GM21423 (cell line): ENCODE measurements at regions not wholly inside any gene's neighbourhood (a gene's known extent, or its start where the extent isn't known, plus 50 kb on each side); places are given as distances from the start of the nearest gene placed in this dataset.
"Not testable (repeated sequence)": the region's sequence is repeated elsewhere in the genome, so short reads cannot be mapped to it uniquely, and the experiment has no call there.

Experiments
- ATAC-seq: cut with Tn5 transposase; IDR thresholded peaks from one replicate; pipeline ENCODE4 v1.9.1; 2021; ENCODE audit warnings: mild to moderate bottlenecking, moderate library complexity; ENCODE audit not compliant: unreplicated experiment

GRCh38 chr20:12564979-12565378, 443.8 kb upstream of the SPTLC3 start:
- ATAC-seq: no peak

GRCh38 chr20:12566596-12566995, 442.2 kb upstream of the SPTLC3 start:
- no peak for ATAC-seq

- no peak for ATAC-seq
These were observed 438.4 kb upstream of the SPTLC3 start for GRCh38 chr20:12570371-12570770.

GRCh38 chr20:12573442-12573841, 435.3 kb upstream of the SPTLC3 start:
- no peak for ATAC-seq

- no peak for ATAC-seq
These were observed 433.2 kb upstream of the SPTLC3 start for GRCh38 chr20:12575352-12576095.

GRCh38 chr20:12577213-12577612, 431.6 kb upstream of the SPTLC3 start:
- ATAC-seq: no peak

GRCh38 chr20:12581644-12582289, 427.0 kb upstream of the SPTLC3 start:
- no peak for ATAC-seq

- not testable (repeated sequence) for ATAC-seq
These were observed 426.1 kb upstream of the SPTLC3 start for GRCh38 chr20:12582710-12583109.

GRCh38 chr20:12591949-12592470, 416.8 kb upstream of the SPTLC3 start:
- ATAC-seq: no peak

GRCh38 chr20:12592756-12593155, 416.0 kb upstream of the SPTLC3 start:
- no peak for ATAC-seq

- no peak for ATAC-seq
These were observed 415.4 kb upstream of the SPTLC3 start for GRCh38 chr20:12593342-12593873.

GRCh38 chr20:12594410-12595088, 414.2 kb upstream of the SPTLC3 start:
- ATAC-seq: no peak

GRCh38 chr20:12595841-12596240, 412.9 kb upstream of the SPTLC3 start:
- no peak for ATAC-seq

- no peak for ATAC-seq
These were observed 411.9 kb upstream of the SPTLC3 start for GRCh38 chr20:12596863-12597262.

- no peak for ATAC-seq
These were observed 411.2 kb upstream of the SPTLC3 start for GRCh38 chr20:12597551-12597950.

GRCh38 chr20:12598894-12599293, 409.9 kb upstream of the SPTLC3 start:
- ATAC-seq: no peak

- no peak for ATAC-seq
These were observed 409.3 kb upstream of the SPTLC3 start for GRCh38 chr20:12599494-12599893.

- no peak for ATAC-seq
These were observed 403.0 kb upstream of the SPTLC3 start for GRCh38 chr20:12605751-12606150.

GRCh38 chr20:12610871-12611270, 397.9 kb upstream of the SPTLC3 start:
- ATAC-seq: no peak

GRCh38 chr20:12614764-12615163, 394.0 kb upstream of the SPTLC3 start:
- no peak for ATAC-seq

- no peak for ATAC-seq
These were observed 391.7 kb upstream of the SPTLC3 start for GRCh38 chr20:12617076-12617475.
